Suppressor macrophage treated with lipopolysaccharide for 4 hours (primary cell): ENCODE measurements at regions not wholly inside any gene's neighbourhood (a gene's known extent, or its start where the extent isn't known, plus 50 kb on each side); places are given as distances from the start of the nearest gene placed in this dataset.

Experiments used
- DNase-seq: peaks from one replicate; pipeline ENCODE4 v3.0.0-alpha.2; 2020

DNA sequence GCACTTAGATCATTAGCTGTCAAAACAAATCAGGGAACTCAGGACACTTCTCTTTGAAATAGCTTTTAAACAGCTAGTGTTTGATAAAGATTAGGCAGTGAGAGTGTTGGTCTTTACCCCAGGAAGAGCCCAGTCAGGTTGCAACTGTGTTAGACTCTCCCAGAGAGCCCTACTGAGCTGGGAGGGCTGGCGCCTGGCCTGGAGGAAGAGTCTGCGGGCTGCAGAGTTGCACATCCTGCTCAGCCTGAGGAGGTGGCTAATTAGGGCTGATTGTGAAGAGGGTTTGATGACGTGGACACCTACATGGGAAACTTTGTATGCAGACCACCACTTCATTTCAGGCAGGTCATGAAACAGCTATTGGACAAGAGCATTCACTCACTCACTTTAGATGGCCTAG lies 112.0 kb downstream of the TMEM174 start:
- no peak for DNase-seq

GRCh38 chr5:73284220-73284795 lies 111.3 kb downstream of the TMEM174 start:
- DNase-seq: no peak

- no peak for DNase-seq
Observed at GRCh38 chr5:73282923-73283322, 109.9 kb downstream of the TMEM174 start.

GRCh38 chr5:73282383-73282782 lies 109.4 kb downstream of the TMEM174 start:
- no peak for DNase-seq

DNA sequence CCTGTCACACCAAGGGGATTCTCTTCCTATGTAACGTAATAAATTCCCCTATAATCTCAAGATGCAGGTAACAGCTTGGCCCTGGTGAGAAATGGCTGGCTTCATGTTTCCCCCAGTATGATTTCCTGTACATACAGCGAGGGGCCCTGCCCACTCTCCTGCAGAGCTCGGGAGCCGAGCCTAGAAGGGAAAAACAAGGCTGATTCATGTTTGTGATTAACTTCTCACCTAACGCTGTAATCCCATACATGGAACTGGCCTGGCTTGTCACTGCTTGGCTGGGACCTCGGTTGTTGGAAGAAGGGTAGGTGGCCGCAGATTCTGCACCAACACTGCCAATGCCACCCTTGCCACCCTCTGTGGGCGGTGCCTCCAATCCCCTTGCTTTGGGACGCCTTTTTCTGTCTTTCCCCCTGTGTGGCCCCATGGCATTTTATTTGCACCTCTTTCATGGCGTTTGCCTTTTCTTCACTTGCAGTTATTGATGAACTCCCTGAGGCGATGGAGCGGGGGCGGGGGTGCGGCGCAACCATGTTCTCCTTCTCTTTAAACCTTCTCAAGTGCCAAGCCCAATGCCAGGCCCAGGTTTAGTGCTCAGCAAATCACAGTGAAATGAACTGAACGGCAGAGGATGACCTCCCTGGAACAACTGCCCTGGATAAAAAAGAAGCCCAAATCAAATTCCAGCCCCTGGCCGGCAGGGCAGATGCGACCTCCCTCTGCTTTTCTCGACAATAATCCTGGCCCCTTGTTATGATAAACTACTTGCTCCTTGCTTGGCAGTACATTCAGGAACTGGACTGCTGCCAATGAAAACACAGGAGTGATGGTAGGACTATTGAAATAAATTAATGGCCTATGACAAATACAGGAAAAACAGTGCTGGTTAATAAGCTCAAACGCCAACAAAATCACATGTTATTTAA lies 108.1 kb downstream of the TMEM174 start:
- no peak for DNase-seq

DNA sequence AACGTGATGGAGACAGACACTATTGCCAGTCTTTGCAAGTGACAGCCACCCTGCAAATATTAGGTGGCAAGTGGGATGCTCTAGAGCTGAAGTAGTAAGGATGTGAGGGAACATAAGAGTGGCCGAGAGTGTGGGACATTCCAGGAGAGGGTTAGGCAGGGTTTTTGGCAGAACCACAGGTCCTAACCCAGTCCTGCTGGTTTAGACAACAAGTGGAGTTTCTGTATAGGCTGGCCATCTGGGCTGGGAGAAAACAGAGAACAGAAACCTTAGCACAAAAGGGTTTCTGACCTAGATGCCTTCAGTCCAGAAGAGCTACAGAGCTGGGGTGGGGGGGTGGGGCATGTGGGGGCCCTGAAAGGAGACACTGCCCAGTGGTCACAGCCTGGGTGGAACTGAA lies 107.4 kb downstream of the TMEM174 start:
- DNase-seq: no peak

- DNase-seq: no peak
Observed at GRCh38 chr5:73279805-73280204, 106.8 kb downstream of the TMEM174 start.

GRCh38 chr5:73278693-73279092 lies 105.7 kb downstream of the TMEM174 start:
- DNase-seq: no peak

DNA sequence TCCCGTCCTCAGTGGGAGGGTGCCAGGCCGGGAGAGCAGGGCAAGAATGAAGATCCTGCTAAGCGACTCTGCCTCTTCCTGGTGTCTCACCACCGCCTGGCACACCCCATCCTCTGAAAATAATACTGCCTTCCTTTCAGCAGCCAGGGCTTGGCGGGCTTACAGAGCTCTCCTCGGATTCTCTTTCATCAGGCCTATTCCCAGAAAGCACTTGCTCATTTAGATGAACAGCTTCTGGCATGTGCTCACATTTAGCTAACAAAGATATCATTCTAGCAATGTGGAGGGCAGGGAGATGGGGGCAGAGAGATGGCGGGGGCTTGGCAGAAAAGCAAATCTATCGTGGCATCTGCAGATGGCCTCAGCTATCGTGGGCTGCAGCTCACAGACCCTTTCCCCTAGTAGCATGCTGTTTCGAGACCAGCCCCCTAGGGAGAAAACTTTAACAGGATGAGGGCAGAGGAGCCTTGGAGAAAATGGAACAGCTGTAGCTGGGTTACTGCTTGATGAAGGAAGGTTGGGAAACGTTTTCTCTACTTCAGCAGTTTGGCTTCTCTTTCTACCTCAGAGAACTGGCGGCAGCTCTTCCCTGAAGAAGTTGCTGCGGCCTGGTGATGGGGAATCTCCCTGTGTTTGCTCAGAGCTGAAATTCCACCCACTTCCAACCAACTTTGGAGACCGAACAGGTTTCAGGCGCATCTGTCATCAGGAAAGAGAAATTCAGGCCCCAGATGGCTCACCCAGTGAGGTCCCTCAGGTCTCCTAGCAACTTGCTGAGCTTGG lies 102.1 kb downstream of the TMEM174 start:
- no peak for DNase-seq

DNA sequence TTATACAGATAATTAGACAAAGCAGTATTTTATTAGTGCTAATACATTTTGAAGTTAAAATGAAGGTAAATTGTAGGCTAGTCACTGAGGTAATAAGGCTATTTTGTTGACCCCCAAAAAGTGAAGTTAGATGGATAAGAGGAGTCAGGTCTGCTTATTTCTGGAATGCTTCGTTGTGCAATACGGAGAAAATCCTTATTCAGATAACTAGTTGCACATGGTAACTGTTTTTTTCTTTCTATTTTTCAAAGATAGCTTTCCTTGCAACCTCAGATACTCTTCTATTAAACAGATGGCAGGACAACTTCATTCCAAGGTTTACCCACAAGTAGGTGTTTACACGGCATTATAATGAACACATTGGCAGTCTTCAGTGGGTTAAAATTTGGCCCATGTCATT lies 101.1 kb downstream of the TMEM174 start:
- DNase-seq: no peak

GRCh38 chr5:73273379-73274050 lies 100.5 kb downstream of the TMEM174 start:
- no peak for DNase-seq

DNA sequence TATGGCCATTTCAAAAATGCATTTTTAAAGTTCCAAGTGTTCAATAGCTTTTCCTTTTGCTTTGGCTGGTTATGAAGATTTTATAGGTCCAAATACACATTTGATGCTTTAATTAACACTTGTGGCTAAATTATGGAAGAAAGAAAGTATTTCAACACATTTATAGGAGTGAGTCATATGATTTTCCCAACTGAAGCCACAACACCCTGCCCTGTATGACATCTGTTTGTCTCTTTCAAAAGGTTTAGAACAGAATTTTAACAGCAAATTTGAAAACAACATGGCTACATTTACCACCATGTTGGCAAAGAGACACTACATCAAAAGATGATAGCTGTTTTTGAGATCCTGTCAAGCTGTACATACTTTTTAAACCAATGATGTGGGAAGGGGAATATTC lies 99.4 kb downstream of the TMEM174 start:
- DNase-seq: no peak

GRCh38 chr5:73268826-73269225 lies 95.8 kb downstream of the TMEM174 start:
- DNase-seq: no peak

DNA sequence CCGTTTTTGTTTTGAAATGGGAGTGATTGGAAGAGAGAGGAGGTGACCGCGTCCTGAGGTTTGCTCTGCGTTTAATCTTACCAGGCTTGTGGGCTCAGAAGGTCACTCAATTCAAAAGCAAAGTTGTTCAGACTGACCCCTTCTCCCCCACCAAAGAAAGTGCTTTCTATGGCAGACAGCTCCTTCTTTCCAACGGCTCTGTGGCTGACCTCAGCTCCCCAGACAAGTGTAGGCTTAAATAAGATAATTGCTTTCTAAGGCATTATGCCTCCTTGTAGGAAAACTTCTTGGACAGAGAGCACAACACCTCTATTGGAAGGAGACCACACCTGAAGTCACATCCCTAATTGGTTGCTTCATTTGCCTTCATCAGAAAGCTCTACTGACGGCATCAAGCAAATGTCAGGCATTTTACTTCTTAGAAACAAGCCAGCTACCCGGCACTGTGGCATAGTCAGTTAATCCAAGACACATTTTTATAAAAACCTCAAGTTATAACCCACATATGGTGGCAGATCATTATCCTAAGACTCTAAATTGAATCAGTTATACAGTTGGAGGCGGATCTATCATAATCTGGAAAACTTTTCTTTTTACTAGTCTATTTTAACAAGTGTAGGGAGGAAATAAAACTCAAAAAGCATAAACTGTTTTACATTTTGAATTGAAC lies 94.9 kb downstream of the TMEM174 start:
- DNase-seq: no peak

- DNase-seq: no peak
Observed at GRCh38 chr5:73266925-73267765, 94.2 kb downstream of the TMEM174 start.

DNA sequence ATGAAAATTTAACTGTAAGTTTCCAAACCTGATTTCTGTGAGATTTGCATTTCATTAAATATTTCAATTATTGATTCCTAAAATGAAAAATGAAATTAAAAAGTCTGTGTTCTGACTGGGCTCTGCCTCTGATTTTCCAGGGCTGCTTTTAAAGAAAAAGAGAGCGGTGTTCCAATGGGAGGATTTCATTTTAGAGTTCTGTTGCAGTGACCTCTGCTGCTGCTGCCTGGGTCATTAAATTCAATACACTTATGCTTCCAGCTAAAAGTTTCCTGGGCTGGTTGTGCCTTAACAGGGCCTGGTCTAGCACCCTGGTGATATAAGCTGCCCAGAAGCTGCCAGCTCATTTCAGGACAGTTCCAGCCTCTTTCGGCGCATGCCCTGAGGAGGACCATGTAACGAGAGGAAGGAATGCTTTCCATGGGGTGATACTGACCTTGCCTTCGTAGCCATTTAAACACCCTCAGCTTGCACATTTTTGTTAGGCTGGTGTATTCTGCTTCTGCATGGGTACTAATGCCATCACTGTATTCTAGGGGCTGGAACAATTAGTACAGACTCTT lies 93.3 kb downstream of the TMEM174 start:
- DNase-seq: no peak

- no peak for DNase-seq
Observed at GRCh38 chr5:73265641-73266040, 92.6 kb downstream of the TMEM174 start.

GRCh38 chr5:73264631-73265030 lies 91.6 kb downstream of the TMEM174 start:
- DNase-seq: no peak

DNA sequence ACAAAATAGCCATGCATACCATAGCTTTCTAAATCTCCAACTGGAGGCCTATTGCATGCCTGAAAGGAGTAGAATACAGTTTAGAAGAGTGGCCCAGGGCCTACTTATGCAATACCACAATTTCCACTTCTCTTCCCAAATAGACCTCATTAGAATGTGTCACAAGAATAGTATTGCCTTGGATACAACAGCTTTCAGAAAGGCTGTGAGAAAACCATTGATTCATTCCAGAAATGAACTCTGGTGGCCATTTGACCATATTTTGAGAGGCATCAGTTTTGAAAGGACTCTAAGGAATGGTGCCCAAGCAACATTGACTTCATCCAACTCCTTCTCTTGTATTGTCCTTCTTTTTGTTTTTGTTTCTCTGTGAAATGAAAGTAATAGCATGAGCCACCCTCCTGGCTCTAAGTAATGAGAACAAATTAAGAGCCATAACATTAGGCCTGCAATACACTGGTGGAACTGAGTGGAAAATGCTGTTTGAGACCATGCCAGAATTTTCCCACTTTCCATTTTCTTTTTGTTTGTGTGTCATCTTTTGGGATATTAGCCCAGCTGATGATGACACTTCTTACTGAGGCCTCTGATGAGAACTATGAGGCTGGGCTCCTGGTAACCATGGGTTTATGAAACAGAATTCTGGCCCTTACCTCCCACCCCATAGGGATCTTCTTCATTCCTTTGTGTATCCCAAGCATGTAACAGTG lies 90.2 kb downstream of the TMEM174 start:
- no peak for DNase-seq

GRCh38 chr5:73256862-73257261 lies 83.9 kb downstream of the TMEM174 start:
- no peak for DNase-seq

DNA sequence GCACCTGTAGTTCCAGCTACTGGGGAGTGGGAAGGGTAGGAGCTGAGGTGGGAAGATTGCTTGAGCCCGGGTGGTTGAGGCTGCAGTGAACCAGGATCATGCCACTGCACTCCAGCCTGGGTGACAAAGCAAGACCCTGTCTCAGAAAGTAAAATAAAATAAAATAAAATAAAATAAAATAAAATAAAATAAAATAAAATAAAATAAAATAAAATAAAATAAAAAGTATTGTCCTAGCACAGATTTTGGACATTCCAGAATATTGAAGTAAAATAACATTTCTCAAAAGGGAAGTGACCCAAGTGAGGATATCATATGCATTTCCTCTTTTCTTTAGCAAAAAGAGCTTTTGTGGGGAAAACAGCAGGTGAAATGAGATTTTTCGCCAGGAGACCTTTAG lies 83.5 kb downstream of the TMEM174 start:
- no peak for DNase-seq
